ENCODE measurements at regions not wholly inside any gene's neighbourhood (a gene's known extent, or its start where the extent isn't known, plus 50 kb on each side); places are given as distances from the start of the nearest gene placed in this dataset.

GRCh38 chr17:70327723-70328122, 158.4 kb downstream of the KCNJ2 start (continued):
- TF ChIP-seq SP1 (IDR thresholded peaks at IDR 0.05; ENCODE audit: low read depth, low read length) (no peak), USF2 (IDR thresholded peaks at IDR 0.05; ENCODE audit: low read length) (no peak), CREB1 (IDR thresholded peaks at IDR 0.05) (no peak), ZNF274 (IDR thresholded peaks at IDR 0.05; ENCODE audit: borderline replicate concordance, extremely low read depth, low read length) (no peak), GTF2F1 (IDR thresholded peaks at IDR 0.05; ENCODE audit: borderline replicate concordance, low read depth, low read length) (no peak)
